ENCODE measurements at regions not wholly inside any gene's neighbourhood (a gene's known extent, or its start where the extent isn't known, plus 50 kb on each side); places are given as distances from the start of the nearest gene placed in this dataset.

GRCh38 chr4:36763814-36764213 is 480.7 kb upstream of the NWD2 start:
- H3K36me3 ChIP-seq = no peaks in the 10 kb centered on the region
- peaks cover 67% of the 10 kb centered on the region for H3K27me3 ChIP-seq (ENCODE audit: insufficient read depth, low read depth, severe bottlenecking)
- H3K9me3 ChIP-seq (ENCODE audit: severe bottlenecking) = no peaks in the 10 kb centered on the region
- H3K27ac ChIP-seq = no peak overlapping the region
- no peak overlapping the region for H3K4me3 ChIP-seq (ENCODE audit: low read depth, low read length)
- DNase-seq = no peak
- TF ChIP-seq CTCF (IDR thresholded peaks at IDR 0.05; ENCODE audit: low read depth, low read length) = no peak

GRCh38 chr4:36767596-36767995 is 476.9 kb upstream of the NWD2 start:
- TF ChIP-seq CTCF (IDR thresholded peaks at IDR 0.05; ENCODE audit: low read depth, low read length) = no peak
- Histone ChIP-seq H3K9me3 (ENCODE audit: severe bottlenecking) (no peaks in the 10 kb centered on the region), H3K36me3 (no peaks in the 10 kb centered on the region), H3K4me3 (ENCODE audit: low read depth, low read length) (no peak overlapping the region), H3K27me3 (ENCODE audit: insufficient read depth, low read depth, severe bottlenecking) (peaks cover 72% of the 10 kb centered on the region), H3K27ac (no peak overlapping the region)
- no peak for DNase-seq

GRCh38 chr4:36771411-36772153 is 473.0 kb upstream of the NWD2 start:
- no peak overlapping the region for H3K27ac ChIP-seq
- H3K9me3 ChIP-seq (ENCODE audit: severe bottlenecking) = no peaks in the 10 kb centered on the region
- TF ChIP-seq CTCF (IDR thresholded peaks at IDR 0.05; ENCODE audit: low read depth, low read length) = no peak
- peaks cover 78% of the 10 kb centered on the region for H3K27me3 ChIP-seq (ENCODE audit: insufficient read depth, low read depth, severe bottlenecking)
- no peak overlapping the region for H3K4me3 ChIP-seq (ENCODE audit: low read depth, low read length)
- no peaks in the 10 kb centered on the region for H3K36me3 ChIP-seq
- no peak for DNase-seq

GRCh38 chr4:36772154-36772516 is 472.4 kb upstream of the NWD2 start:
- H3K27ac ChIP-seq = no peak overlapping the region
- H3K9me3 ChIP-seq (ENCODE audit: severe bottlenecking) = no peaks in the 10 kb centered on the region
- peaks cover 78% of the 10 kb centered on the region for H3K27me3 ChIP-seq (ENCODE audit: insufficient read depth, low read depth, severe bottlenecking)
- no peak for DNase-seq
- H3K4me3 ChIP-seq (ENCODE audit: low read depth, low read length) = no peak overlapping the region
- no peak for TF ChIP-seq CTCF (IDR thresholded peaks at IDR 0.05; ENCODE audit: low read depth, low read length)
- no peaks in the 10 kb centered on the region for H3K36me3 ChIP-seq

GRCh38 chr4:36773467-36773866 is 471.1 kb upstream of the NWD2 start:
- no peak for TF ChIP-seq CTCF (IDR thresholded peaks at IDR 0.05; ENCODE audit: low read depth, low read length)
- no peak for DNase-seq
- Histone ChIP-seq H3K9me3 (ENCODE audit: severe bottlenecking) (no peaks in the 10 kb centered on the region), H3K27ac (no peak overlapping the region), H3K27me3 (ENCODE audit: insufficient read depth, low read depth, severe bottlenecking) (peaks cover 76% of the 10 kb centered on the region), H3K36me3 (no peaks in the 10 kb centered on the region), H3K4me3 (ENCODE audit: low read depth, low read length) (no peak overlapping the region)

- no peak for DNase-seq
Observed at GRCh38 chr4:36775544-36775943, 469.0 kb upstream of the NWD2 start.

More at GRCh38 chr4:36775544-36775943, 469.0 kb upstream of the NWD2 start:
- TF ChIP-seq CTCF (IDR thresholded peaks at IDR 0.05; ENCODE audit: low read depth, low read length) = no peak
- Histone ChIP-seq H3K9me3 (ENCODE audit: severe bottlenecking) (no peaks in the 10 kb centered on the region), H3K4me3 (ENCODE audit: low read depth, low read length) (no peak overlapping the region), H3K36me3 (no peaks in the 10 kb centered on the region), H3K27ac (no peak overlapping the region), H3K27me3 (ENCODE audit: insufficient read depth, low read depth, severe bottlenecking) (peaks cover 75% of the 10 kb centered on the region)

Data from WERI-Rb-1 (cell line).